ENCODE measurements at regions not wholly inside any gene's neighbourhood (a gene's known extent, or its start where the extent isn't known, plus 50 kb on each side); places are given as distances from the start of the nearest gene placed in this dataset.

Small RNAs in the stretch of these regions (microRNA-seq; reads per million reads assigned to microRNA genes)
- gene MIR205 (ENCODE audit: borderline microRNAs expressed, borderline replicate concordance) = 1.6 reads per million

Data from activated naive CD4-positive, alpha-beta T cell treated with anti-CD3 and anti-CD28 coated beads for 36 hours (primary cell).